GM12892 (cell line): ENCODE measurements at regions not wholly inside any gene's neighbourhood (a gene's known extent, or its start where the extent isn't known, plus 50 kb on each side); places are given as distances from the start of the nearest gene placed in this dataset.

Experiments
- POLR2A ChIP-seq: IDR thresholded peaks from 2 replicates; pipeline ENCODE4 v1.6.1; 2011; ENCODE audit warnings: low read depth, low read length, control low read depth
- POLR2AphosphoS5 ChIP-seq: IDR thresholded peaks from 2 replicates; pipeline ENCODE4 v1.6.1; 2011; ENCODE audit warnings: low read depth, low read length, control low read depth
- TAF1 ChIP-seq: IDR thresholded peaks from 2 replicates; pipeline ENCODE4 v1.6.1; 2011; ENCODE audit warnings: low read depth, mild to moderate bottlenecking, control low read depth, low read length, borderline replicate concordance

GRCh38 chr12:126644236-126645020 is 1579.2 kb downstream of the AACS start:
- no peak for TF ChIP-seq POLR2A
- TF ChIP-seq TAF1 = no peak
- TF ChIP-seq POLR2AphosphoS5 = no peak
